ENCODE measurements at regions not wholly inside any gene's neighbourhood (a gene's known extent, or its start where the extent isn't known, plus 50 kb on each side); places are given as distances from the start of the nearest gene placed in this dataset.
A peak's percentile ranks its signal among the peaks of the same experiment; 100 is the strongest.

GRCh38 chrX:22534643-22535042, 261.9 kb downstream of the CBLL2 start:
- Histone ChIP-seq H3K27ac (ENCODE audit: low read depth, low read length) (no peak overlapping the region), H3K9ac (ENCODE audit: extremely low read depth, low read length, poor library complexity, severe bottlenecking) (no peak overlapping the region), H3K27me3 (ENCODE audit: control insufficient read depth, insufficient read depth, low read length, poor library complexity, severe bottlenecking) (no peaks in the 10 kb centered on the region), H3K9me3 (ENCODE audit: control insufficient read depth, low read length) (no peaks in the 10 kb centered on the region), H3K4me3 (ENCODE audit: low read length) (no peak overlapping the region), H3K36me3 (ENCODE audit: control insufficient read depth, insufficient read depth, low read length) (no peaks in the 10 kb centered on the region), H3K4me1 (ENCODE audit: control insufficient read depth, insufficient read depth, low read length) (no peaks in the 10 kb centered on the region)
- no peak overlapping the region for H3K27ac Mint-ChIP-seq
- no peak for TF ChIP-seq CTCF (conservative IDR thresholded peaks at IDR 0.05)
- H3K9me3 Mint-ChIP-seq = no peaks in the 10 kb centered on the region
- WGBS, 2 experiments (ENCODE audit: insufficient coverage in 1 of 2, insufficient read length in 1 of 2) = 86 to 94% methylated on average over 2 to 5 of the region's 5 CpGs
- DNase-seq = no peak
- H3K36me3 Mint-ChIP-seq (ENCODE audit: low read depth) = no peaks in the 10 kb centered on the region
- no peaks in the 10 kb centered on the region for H3K27me3 Mint-ChIP-seq (ENCODE audit: insufficient read depth)
- no peak overlapping the region for H3K4me3 Mint-ChIP-seq
- H3K4me1 Mint-ChIP-seq = peaks cover 18% of the 10 kb centered on the region

GRCh38 chrX:22536746-22537304, 264.1 kb downstream of the CBLL2 start:
- WGBS, 2 experiments (ENCODE audit: insufficient coverage in 1 of 2, insufficient read length in 1 of 2) = 77% methylated on average over 5 of the region's 5 CpGs; no CpG with 5 or more reads in 1 of the 2 experiments
- Histone ChIP-seq H3K9ac (ENCODE audit: extremely low read depth, low read length, poor library complexity, severe bottlenecking) (no peak overlapping the region), H3K4me1 (ENCODE audit: control insufficient read depth, insufficient read depth, low read length) (no peaks in the 10 kb centered on the region), H3K36me3 (ENCODE audit: control insufficient read depth, insufficient read depth, low read length) (no peaks in the 10 kb centered on the region), H3K4me3 (ENCODE audit: low read length) (no peak overlapping the region), H3K27me3 (ENCODE audit: control insufficient read depth, insufficient read depth, low read length, poor library complexity, severe bottlenecking) (no peaks in the 10 kb centered on the region), H3K9me3 (ENCODE audit: control insufficient read depth, low read length) (no peaks in the 10 kb centered on the region), H3K27ac (ENCODE audit: low read depth, low read length) (no peak overlapping the region)
- Mint-ChIP-seq H3K27me3 (ENCODE audit: insufficient read depth) (no peaks in the 10 kb centered on the region), H3K9me3 (no peaks in the 10 kb centered on the region), H3K36me3 (ENCODE audit: low read depth) (no peaks in the 10 kb centered on the region), H3K27ac (peak overlapping the region; percentile 7), H3K4me3 (no peak overlapping the region), H3K4me1 (peaks cover 18% of the 10 kb centered on the region)
- TF ChIP-seq CTCF (conservative IDR thresholded peaks at IDR 0.05) = no peak
- no peak for DNase-seq

- 89 to 100% methylated on average over 1 to 4 of the region's 4 CpGs for WGBS, 2 experiments (ENCODE audit: insufficient coverage in 1 of 2, insufficient read length in 1 of 2)
- no peaks in the 10 kb centered on the region for H3K4me1 ChIP-seq (ENCODE audit: control insufficient read depth, insufficient read depth, low read length)
- Mint-ChIP-seq H3K36me3 (ENCODE audit: low read depth) (no peaks in the 10 kb centered on the region), H3K4me1 (peaks cover 18% of the 10 kb centered on the region), H3K27me3 (ENCODE audit: insufficient read depth) (no peaks in the 10 kb centered on the region), H3K27ac (no peak overlapping the region), H3K4me3 (no peak overlapping the region), H3K9me3 (no peaks in the 10 kb centered on the region)
- no peaks in the 10 kb centered on the region for H3K27me3 ChIP-seq (ENCODE audit: control insufficient read depth, insufficient read depth, low read length, poor library complexity, severe bottlenecking)
- H3K27ac ChIP-seq (ENCODE audit: low read depth, low read length) = no peak overlapping the region
- H3K4me3 ChIP-seq (ENCODE audit: low read length) = no peak overlapping the region
- no peaks in the 10 kb centered on the region for H3K9me3 ChIP-seq (ENCODE audit: control insufficient read depth, low read length)
- no peaks in the 10 kb centered on the region for H3K36me3 ChIP-seq (ENCODE audit: control insufficient read depth, insufficient read depth, low read length)
- no peak for TF ChIP-seq CTCF (conservative IDR thresholded peaks at IDR 0.05)
- no peak for DNase-seq
- no peak overlapping the region for H3K9ac ChIP-seq (ENCODE audit: extremely low read depth, low read length, poor library complexity, severe bottlenecking)
These were observed 265.9 kb downstream of the CBLL2 start for GRCh38 chrX:22538580-22538979.
